ENCODE measurements at regions not wholly inside any gene's neighbourhood (a gene's known extent, or its start where the extent isn't known, plus 50 kb on each side); places are given as distances from the start of the nearest gene placed in this dataset.

- DNase-seq = no peak
Measured at GRCh38 chr2:20523799-20524187, 76.9 kb downstream of the RHOB start.

DNA sequence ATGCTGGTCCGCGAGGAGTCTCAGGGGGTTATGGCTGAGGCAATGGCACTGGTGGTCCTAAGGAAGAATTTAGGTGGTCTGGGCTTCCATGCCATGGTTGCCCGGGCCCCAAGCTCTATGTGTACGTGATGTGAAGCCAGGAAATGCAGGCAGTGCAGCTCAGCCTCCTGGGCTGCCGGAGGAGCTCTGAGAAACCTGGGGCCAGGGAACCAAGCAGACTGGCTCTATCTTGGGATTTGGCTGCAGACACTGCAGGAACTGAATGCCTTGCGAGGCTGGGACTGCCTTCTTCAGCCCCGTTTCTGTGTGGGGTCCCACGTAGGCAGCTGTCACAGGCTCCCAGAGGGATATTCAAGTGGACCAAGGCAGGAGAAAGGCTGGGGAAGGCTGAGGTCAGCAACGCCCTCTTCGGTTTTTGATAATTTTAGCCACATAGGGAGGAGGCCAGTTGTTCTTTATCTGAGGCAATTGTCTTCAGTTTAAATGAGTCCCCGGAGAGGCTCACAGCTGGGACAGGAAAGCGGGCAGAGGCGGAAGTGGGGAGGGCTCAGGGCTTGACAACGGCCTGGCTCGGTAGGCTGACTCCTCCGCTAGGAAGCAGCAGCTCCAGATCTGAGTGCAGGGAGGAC lies 77.7 kb downstream of the RHOB start:
- DNase-seq = no peak

DNA sequence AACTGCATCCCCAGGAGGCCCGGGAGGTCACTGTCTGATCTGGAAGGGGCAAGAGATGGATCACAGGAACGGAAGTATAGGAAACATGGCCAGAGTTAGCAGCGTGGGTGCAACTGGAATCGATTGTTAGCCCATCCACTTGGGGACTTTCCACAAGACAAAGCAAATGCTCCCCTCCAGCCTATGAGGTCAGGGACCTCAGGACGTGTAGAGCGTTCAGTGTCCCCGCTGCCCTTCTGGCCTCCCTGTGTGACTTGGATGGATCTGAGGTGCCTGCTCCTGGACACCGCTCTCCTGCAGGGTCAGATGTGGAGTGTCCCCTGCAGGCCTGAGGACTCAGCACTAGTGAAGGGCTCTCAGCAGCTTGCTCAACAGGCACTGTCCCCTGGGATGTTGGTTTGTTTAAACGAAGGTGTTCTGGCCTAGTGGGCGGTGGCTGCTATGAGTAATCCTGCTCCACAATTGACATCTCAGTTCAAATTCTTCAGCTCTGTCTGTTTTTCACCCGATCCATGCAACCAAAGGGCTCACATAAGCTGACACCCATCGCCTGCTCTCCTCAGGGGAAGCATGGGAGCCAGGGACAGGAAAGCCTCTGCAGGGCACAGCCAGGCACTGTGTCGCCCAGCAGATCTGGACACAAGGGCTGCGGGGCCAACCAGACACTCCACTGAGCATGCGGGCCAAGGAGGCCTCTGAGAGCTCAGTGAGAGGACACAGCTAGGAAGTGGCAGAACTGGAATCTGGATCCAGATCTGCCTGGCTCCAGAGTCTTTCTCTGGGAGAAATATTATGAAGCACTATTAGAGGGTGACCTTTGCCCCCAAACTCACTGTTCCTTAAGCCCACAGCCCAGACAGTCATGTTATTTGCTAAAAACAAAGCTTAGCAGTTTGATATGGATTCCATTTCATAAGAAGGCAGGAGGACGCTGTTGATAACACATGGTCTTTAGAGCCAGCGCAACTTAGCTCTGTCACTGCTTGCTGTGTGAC lies 78.5 kb downstream of the RHOB start:
- no peak for DNase-seq

DNA sequence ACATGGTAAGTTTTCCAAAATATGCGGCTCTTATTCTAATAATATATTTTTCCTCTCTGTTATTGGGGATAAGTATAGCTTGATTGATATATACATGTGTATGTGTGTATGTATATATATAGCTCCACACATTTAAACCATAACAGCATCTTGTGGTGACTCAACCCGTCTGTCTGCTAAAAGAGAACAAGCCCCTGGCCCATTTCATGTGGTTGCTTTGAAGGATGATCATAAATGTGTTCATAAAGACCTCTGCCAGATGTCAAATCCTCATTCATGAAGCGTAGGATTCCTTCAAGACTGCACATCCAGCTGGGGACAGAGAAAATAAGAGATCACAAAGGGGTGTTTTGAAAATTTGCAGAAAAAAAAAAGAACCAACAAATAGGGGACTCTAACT lies 79.3 kb downstream of the RHOB start:
- no peak for DNase-seq

DNA sequence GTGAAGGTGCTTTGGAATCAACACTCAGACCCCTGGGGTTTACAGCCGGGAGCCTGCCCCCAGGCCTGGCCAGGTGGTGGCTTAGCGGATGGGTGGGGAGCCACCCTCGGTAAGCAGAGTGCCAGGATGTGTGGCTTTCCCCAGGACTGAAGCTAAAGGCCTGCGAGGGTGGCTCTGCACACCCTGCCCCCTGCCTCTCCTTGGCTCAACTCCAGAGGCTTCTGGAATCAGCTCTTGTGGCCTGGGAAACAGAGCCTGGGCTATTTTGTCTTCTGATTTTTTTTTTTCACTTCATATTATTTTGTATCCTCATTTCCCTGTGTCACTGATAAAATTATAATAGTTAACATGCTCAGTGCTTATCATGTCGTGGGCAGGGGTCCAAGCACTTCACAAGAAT lies 79.8 kb downstream of the RHOB start:
- no peak for DNase-seq

DNA sequence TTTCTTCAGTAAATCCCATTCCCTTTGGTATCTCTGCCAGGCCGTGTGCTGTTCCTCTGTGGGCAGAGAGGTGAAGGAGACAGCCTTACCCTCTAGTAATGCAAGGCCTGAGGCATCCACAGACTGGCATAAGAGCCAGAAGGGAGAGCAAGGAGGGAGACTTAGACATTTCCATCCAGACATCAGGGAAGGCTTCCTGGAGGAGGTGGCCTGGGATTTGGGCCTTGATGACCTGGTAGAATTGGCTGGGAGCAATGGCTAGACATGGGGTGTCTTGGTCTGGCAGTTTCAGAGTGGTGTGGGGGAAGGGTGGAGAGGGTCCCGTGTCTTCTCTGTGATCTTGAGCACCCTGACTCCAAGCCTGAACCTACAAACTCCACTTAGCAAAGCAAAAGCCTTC lies 81.8 kb downstream of the RHOB start:
- DNase-seq = no peak

- DNase-seq = no peak
Measured at GRCh38 chr2:20530520-20530919, 83.6 kb downstream of the RHOB start.

- no peak for DNase-seq
Measured at GRCh38 chr2:20531633-20532262, 84.9 kb downstream of the RHOB start.

GRCh38 chr2:20532634-20533437 lies 86.0 kb downstream of the RHOB start:
- no peak for DNase-seq

DNA sequence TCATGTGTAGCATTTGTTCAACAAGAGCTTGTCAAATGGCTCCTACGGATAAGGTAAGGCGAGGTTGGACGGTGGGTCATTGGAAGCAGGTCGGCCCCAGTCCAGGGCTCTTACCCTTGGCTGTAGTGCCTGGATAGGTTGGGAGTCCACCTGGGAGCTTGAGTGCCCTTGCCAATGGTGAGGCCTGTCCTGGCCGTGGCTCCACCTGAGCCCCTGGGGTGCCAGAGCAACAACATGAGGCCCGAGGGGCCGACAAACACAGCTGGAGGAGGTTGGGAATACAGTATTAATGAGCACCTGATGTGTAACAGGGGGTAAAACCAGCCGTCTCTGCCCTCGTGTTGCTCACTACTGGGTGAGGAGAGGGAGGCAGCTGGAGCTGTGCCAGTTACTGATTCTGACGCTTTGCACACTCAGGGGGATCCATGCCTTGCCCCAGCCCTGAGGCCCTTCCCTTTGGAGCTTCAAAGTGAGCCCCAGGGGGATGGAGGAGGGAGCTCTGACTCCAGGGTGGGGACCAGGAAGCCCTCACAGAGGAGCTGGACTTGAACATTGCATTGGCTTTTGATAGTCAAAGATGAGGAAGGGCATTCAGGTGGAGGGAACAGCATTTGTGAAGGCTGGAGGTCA lies 87.2 kb downstream of the RHOB start:
- DNase-seq = no peak

DNA sequence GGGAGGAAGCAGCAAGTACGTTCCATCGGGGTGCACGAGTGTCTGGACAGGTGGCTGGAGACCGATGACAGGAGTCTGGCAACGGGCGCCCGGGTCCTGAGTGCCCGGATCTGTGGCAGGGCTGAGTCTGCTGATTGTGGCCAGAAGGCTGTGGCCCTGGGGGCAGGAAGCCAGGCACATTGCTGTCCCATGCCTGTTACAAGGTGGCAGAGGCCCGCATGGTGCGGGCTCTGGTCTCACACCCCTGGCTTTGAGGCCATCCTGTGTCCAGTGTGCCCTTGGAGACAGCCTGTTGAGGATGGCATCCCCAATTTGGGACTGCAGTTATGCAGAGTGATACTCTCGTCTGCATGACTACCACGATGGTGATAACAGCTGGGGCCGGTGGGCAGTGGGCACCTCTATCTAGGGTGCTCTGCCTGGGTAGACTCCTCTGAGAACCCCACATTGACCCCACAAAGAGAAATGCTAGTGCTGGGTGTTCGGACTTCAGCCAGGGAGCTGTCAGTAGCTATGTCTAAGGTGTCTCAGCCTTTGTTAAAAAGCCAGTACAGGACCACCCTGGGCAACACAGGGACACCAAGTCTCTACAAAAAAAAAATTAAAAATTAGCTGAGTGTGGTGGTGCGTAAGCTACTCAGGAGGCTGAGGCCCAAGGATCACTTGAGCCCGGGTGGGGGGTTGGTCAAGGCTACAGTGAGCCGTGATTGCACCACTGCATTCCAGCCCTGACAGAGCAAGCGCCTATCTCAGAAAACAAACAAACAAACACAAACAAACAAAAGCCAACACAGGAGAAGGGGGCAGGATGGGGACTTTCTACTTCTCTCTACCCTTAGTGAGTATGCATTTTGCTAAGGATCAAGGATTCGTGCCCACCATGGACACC lies 88.3 kb downstream of the RHOB start:
- no peak for DNase-seq

GRCh38 chr2:20536619-20537422 lies 89.9 kb downstream of the RHOB start:
- no peak for DNase-seq

GRCh38 chr2:20537423-20538307 lies 90.8 kb downstream of the RHOB start:
- DNase-seq = no peak

DNA sequence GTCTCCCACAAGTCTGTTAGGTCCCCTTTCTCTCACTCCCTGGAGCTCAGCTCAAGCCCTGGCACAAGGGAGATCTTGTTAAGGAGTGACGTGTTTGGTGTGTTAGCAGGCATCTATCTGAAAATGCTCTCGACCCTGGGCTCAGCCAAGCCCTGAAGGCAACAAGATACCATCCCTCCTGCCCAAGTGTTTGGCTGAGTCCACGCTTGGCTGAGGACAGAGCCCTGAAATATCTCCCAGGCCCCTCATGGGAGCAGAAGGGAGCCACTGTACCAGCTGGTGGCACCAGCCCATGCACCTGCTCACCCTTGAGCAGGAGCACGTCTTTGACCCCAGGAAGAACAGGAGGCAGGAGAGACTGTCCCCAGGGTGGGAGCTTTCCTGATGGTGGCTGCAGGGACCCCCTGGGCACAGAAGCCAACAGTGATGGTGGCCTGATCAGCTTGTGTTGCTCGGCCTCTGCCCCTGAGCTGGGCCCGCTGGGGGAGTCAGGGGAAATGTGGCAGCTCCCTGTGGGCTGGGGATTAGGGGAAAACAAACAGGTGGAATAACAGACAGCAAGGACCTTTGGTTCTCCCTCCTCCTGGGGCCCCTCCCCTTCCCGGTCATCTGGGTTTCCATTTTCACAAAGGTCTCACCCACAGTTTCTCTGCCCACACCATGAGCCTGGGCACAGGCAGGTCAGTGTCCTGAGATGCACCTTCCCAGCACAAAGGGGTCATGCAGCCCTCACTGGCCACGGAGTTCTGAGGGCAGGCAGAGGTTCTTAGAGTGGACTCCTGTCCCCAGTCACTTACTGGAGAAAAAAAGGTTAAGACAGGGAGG lies 91.6 kb downstream of the RHOB start:
- peak; percentile 1 for DNase-seq

DNA sequence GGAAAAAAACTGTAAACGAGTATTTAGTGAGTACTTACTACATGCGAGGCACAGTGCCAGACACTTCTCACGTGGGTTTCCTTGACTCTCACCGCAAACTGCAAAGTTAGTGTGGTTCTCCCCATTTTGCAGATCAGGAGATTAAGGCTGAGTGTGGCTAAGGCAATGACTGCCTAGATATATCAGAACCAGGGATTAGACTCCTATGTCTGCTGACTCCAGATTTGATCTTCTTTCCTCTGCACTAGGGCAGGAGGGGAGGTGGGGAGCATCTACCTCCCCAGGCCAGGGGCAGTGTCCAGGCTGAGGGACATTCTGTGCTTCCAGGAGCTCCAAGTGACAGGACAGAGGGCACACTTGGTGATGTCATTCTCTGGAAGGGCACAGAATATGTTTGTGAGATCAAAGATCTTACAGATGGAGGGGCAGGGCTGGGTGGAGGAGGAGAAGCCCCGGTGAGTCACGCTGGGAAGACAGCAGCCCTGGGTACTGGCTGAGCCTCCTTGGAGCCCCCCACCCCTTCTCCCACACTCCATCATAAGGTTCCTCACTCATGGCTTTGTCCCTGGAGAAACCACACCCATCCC lies 92.4 kb downstream of the RHOB start:
- DNase-seq = no peak

GRCh38 chr2:20539776-20540586 lies 93.1 kb downstream of the RHOB start:
- no peak for DNase-seq

- DNase-seq = no peak
Measured at GRCh38 chr2:20540587-20541293, 93.9 kb downstream of the RHOB start.
